ENCODE measurements at regions not wholly inside any gene's neighbourhood (a gene's known extent, or its start where the extent isn't known, plus 50 kb on each side); places are given as distances from the start of the nearest gene placed in this dataset.

GRCh38 chr2:176418768-176419167 is 149.5 kb downstream of the MTX2 start:
- no peak for TF ChIP-seq CTCF (IDR thresholded peaks at IDR 0.05)
- no peak for TF ChIP-seq POLR2A (IDR thresholded peaks at IDR 0.05)
- TF ChIP-seq EP300 (IDR thresholded peaks at IDR 0.05) = no peak
- TF ChIP-seq POLR2AphosphoS5 (IDR thresholded peaks at IDR 0.05) = no peak

Measured in stomach (tissue), 4 donors.